GM12878 (cell line): ENCODE measurements at regions not wholly inside any gene's neighbourhood (a gene's known extent, or its start where the extent isn't known, plus 50 kb on each side); places are given as distances from the start of the nearest gene placed in this dataset.

Source experiments
- ATAC-seq: fragments of 200-7000 bp; cut with Tn5 transposase; 3 replicates; pipeline ENCODE4 v1.9.1; 2020; ENCODE audit warnings: mild to moderate bottlenecking, moderate library complexity
- BruUV-seq: library from RNA; stranded (reverse); fragments of 400-500 nt; replicated peaks from 2 replicates; lab custom pipeline; 2021; lab: Mats Ljungman, UMichigan
- CTCF ChIA-PET: fragments of 300-600 bp; sonication (Branson Sonifier 250); formaldehyde crosslinking; extraction: SDS; loops from one replicate; lab custom pipeline; 2021; ENCODE audit warnings: inconsistent platforms; lab: Yijun Ruan, JAX
- POLR2A ChIA-PET: fragments of 350-600 bp; formaldehyde crosslinking; extraction: SDS; loops from one replicate; lab custom pipeline; 2021; ENCODE audit warnings: inconsistent platforms; lab: Charles Lee
- RAD21 ChIA-PET: fragments of 300-600 bp; sonication (Branson Sonifier 250); formaldehyde crosslinking; loops from one replicate; lab custom pipeline; 2023; ENCODE audit warnings: antibody characterized with exemption; ENCODE audit not compliant: unreplicated experiment; lab: Charles Lee
- SMC1A ChIA-PET: fragments of 300-600 bp; sonication (Branson Sonifier 250); formaldehyde crosslinking; loops from one replicate; lab custom pipeline; 2023; ENCODE audit not compliant: unreplicated experiment, uncharacterized antibody; lab: Charles Lee
- DNase-seq: peaks from one replicate; pipeline ENCODE4 v3.0.0-alpha.2; 2011; ENCODE audit warnings: low read depth, low spot score
- FAIRE-seq: peaks from 3 replicates; lab custom pipeline; 2011; peaks lifted over from hg19 to GRCh38; lab: Jason Lieb, UNC
- H2AFZ ChIP-seq: 2 replicates; pipeline ENCODE4 v1.6.0; 2011; ENCODE audit warnings: low read depth, low read length, control low read depth; ENCODE audit not compliant: control insufficient read depth
- H3K27ac ChIP-seq: 2 replicates; pipeline ENCODE4 v1.5.1; 2011; ENCODE audit warnings: control low read depth; ENCODE audit not compliant: control insufficient read depth, insufficient read depth
- H3K27me3 ChIP-seq, 2 experiments: replicated peaks in 1 of 2; 2 replicates each; pipeline versions ENCODE4 v1.6.0 to v1.6.1; 2011; ENCODE audit warnings: low read length in 1 of 2; ENCODE audit not compliant: control insufficient read depth in 2 of 2, insufficient read depth in 2 of 2
- H3K36me3 ChIP-seq, 2 experiments: 2 replicates each; pipeline ENCODE4 v1.5.1; 2011; ENCODE audit warnings: low read length in 1 of 2; ENCODE audit not compliant: control insufficient read depth in 2 of 2, insufficient read depth in 2 of 2
- H3K4me1 ChIP-seq: 2 replicates; pipeline ENCODE4 v1.6.1; 2011; ENCODE audit warnings: mild to moderate bottlenecking, low read length, moderate library complexity, mixed read lengths; ENCODE audit not compliant: control insufficient read depth, insufficient read depth
- H3K4me2 ChIP-seq: 2 replicates; pipeline ENCODE4 v1.6.0; 2011; ENCODE audit warnings: control low read depth; ENCODE audit not compliant: control insufficient read depth, insufficient read depth
- H3K4me3 ChIP-seq: fragments of 200-600 bp; sonication (generic); 2 replicates; pipeline ENCODE4 v1.5.1; 2016
- H3K79me2 ChIP-seq: 2 replicates; pipeline ENCODE4 v1.6.0; 2011; ENCODE audit warnings: low read length; ENCODE audit not compliant: control insufficient read depth, insufficient read depth
- H3K9ac ChIP-seq: 2 replicates; pipeline ENCODE4 v1.8.0; 2011; ENCODE audit warnings: low read length, control low read depth, mixed read lengths; ENCODE audit not compliant: control insufficient read depth, insufficient read depth
- H3K9me3 ChIP-seq: replicated peaks from 3 replicates; pipeline ENCODE4 v1.5.1; 2011; ENCODE audit warnings: mild to moderate bottlenecking, low read length; ENCODE audit not compliant: control insufficient read depth, insufficient read depth
- H4K20me1 ChIP-seq: 2 replicates; pipeline ENCODE4 v1.6.0; 2011; ENCODE audit not compliant: control insufficient read depth, insufficient read depth
- CBX5 ChIP-seq: sonication (generic); IDR thresholded peaks from 2 replicates; pipeline ENCODE4 v1.6.1; 2016; ENCODE audit warnings: low read depth, moderate library complexity, mild to moderate bottlenecking, inconsistent platforms
- CHD4 ChIP-seq: fragments of 200-600 bp; sonication (generic); IDR thresholded peaks from 2 replicates; pipeline ENCODE4 v1.6.1; 2016; ENCODE audit warnings: mild to moderate bottlenecking
- EED ChIP-seq: sonication (generic); IDR thresholded peaks from 2 replicates; pipeline ENCODE4 v1.6.1; 2016; ENCODE audit warnings: antibody characterized with exemption, low read depth
- EGR1 ChIP-seq, 2 experiments: IDR thresholded peaks; 1 replicate in 1 of 2; 2 replicates in 1 of 2; pipeline ENCODE4 v1.6.1; 2011 to 2012; ENCODE audit warnings: low read depth in 2 of 2, low read length in 2 of 2, borderline replicate concordance in 1 of 2, mild to moderate bottlenecking in 1 of 2, moderate library complexity in 1 of 2
- ELK1 ChIP-seq: IDR thresholded peaks from 2 replicates; pipeline ENCODE4 v1.6.1; 2012; ENCODE audit warnings: low read depth, low read length, improper control_type of control experiment
- ESRRA ChIP-seq: IDR thresholded peaks from 2 replicates; pipeline ENCODE4 v1.6.1; 2012; ENCODE audit warnings: mild to moderate bottlenecking, low read length, improper control_type of control experiment
- HDGF ChIP-seq: fragments of 450-650 bp; IDR thresholded peaks from 2 replicates; pipeline ENCODE4 v1.6.1; 2016; ENCODE audit warnings: antibody characterized with exemption
- LARP7 ChIP-seq: fragments of 450-650 bp; IDR thresholded peaks from 2 replicates; pipeline ENCODE4 v1.6.1; 2017; ENCODE audit warnings: mild to moderate bottlenecking
- MYC ChIP-seq: IDR thresholded peaks from 2 replicates; pipeline ENCODE4 v1.6.1; 2011; ENCODE audit warnings: mild to moderate bottlenecking, low read length, moderate library complexity, inconsistent platforms; ENCODE audit not compliant: insufficient read depth, insufficient replicate concordance, insufficient read length, severe bottlenecking
- POLR2AphosphoS2 ChIP-seq: IDR thresholded peaks from 2 replicates; pipeline ENCODE4 v1.6.1; 2011; ENCODE audit warnings: low read depth, mild to moderate bottlenecking, low read length, improper control_type of control experiment, moderate library complexity
- PRDM15 ChIP-seq: fragments of 450-650 bp; formaldehyde crosslinking; IDR thresholded peaks from 2 replicates; pipeline ENCODE4 v1.4.0; 2020; ENCODE audit warnings: mild to moderate bottlenecking, moderate library complexity
- RELB ChIP-seq: fragments of 450-650 bp; IDR thresholded peaks from 2 replicates; pipeline ENCODE4 v1.6.1; 2017; ENCODE audit warnings: low read depth, mild to moderate bottlenecking, moderate library complexity
- RUNX3 ChIP-seq: IDR thresholded peaks from 2 replicates; pipeline ENCODE4 v1.6.1; 2012; ENCODE audit warnings: low read length, inconsistent platforms
- TCF7 ChIP-seq: IDR thresholded peaks from 2 replicates; pipeline ENCODE4 v1.6.1; 2014; ENCODE audit warnings: antibody characterized with exemption, borderline replicate concordance
- WGBS: methylation state at CpG from one replicate; pipeline ENCODE4 v1.1.6; 2016; ENCODE audit warnings: low lambda C conversion rate; ENCODE audit not compliant: insufficient replicate concordance, insufficient coverage; ENCODE audit errors: missing lambda C conversion rate; 5-methylcytosine and 5-hydroxymethylcytosine counted together
- in situ Hi-C: fragments of 300-500 bp; cut with MboI; formaldehyde crosslinking; loops from 9 replicates; pipeline ENCODE4 v1.14.3; 2018; ENCODE audit warnings: mixed read lengths
- intact Hi-C: fragments of 100-400 bp; cut with micrococcal nuclease; formaldehyde crosslinking; loops from one replicate; pipeline ENCODE4 v1.14.2; 2022; ENCODE audit not compliant: unreplicated experiment

- intact Hi-C loops (no loop called here), in situ Hi-C loops (no loop called here)
- no peak for TF ChIP-seq MYC
- TF ChIP-seq TCF7 = no peak
- no peak for TF ChIP-seq HDGF
- TF ChIP-seq RELB = no peak
- no peak for TF ChIP-seq CBX5
- TF ChIP-seq ESRRA = no peak
- no peak for TF ChIP-seq LARP7
- no peak for TF ChIP-seq CHD4
- TF ChIP-seq EED = no peak
- TF ChIP-seq PRDM15 (CRISPR knock-in tag) = no peak
- TF ChIP-seq RUNX3 = no peak
- no peak for TF ChIP-seq ELK1
- TF ChIP-seq POLR2AphosphoS2 = no peak
- TF ChIP-seq EGR1 (IDR thresholded peaks at IDR 0.05; ENCODE audit: borderline replicate concordance in 1 of 2, low read depth in 2 of 2, low read length in 2 of 2) = no peak
- no peaks in the 10 kb centered on the region for H3K9me3 ChIP-seq
- no peak overlapping the region for H3K27ac ChIP-seq
- WGBS = 0% methylated on average over 3 of the region's 3 CpGs
- RAD21 ChIA-PET = no interaction called here
- H3K79me2 ChIP-seq = no peaks in the 10 kb centered on the region
- BruUV-seq = no TSS peak
- H3K9ac ChIP-seq = no peak overlapping the region
- H3K4me2 ChIP-seq = no peak overlapping the region
- no peak overlapping the region for H3K4me3 ChIP-seq
- no peaks in the 10 kb centered on the region for H3K36me3 ChIP-seq
- H2AFZ ChIP-seq = no peak overlapping the region
- DNase-seq (no peak), ATAC-seq (peak; percentile 48), FAIRE-seq (no peak)
- POLR2A ChIA-PET = no interaction called here
- CTCF ChIA-PET = no interaction called here
- 0 out of 2 replicates have a peak, but pooled peaks cover 3% of the 10 kb centered on the region for H3K4me1 ChIP-seq
- SMC1A ChIA-PET = interaction anchor here (1.1 to 1.2 kb wide), 2 partner anchors 10 to 99 kb away, joined by 3 to 4 read pairs; no protein-coding TSS in a partner anchor
- no peaks in the 10 kb centered on the region for H4K20me1 ChIP-seq
- H3K27me3 ChIP-seq = no peaks in the 10 kb centered on the region; a peak in 1 of 4 replicates
Observed at GRCh38 chr18:44556296-44556695, 124.4 kb upstream of the SETBP1 start.
